ENCODE measurements at regions not wholly inside any gene's neighbourhood (a gene's known extent, or its start where the extent isn't known, plus 50 kb on each side); places are given as distances from the start of the nearest gene placed in this dataset.
"Not testable (repeated sequence)": the region's sequence is repeated elsewhere in the genome, so short reads cannot be mapped to it uniquely, and the experiment has no call there.

DNA sequence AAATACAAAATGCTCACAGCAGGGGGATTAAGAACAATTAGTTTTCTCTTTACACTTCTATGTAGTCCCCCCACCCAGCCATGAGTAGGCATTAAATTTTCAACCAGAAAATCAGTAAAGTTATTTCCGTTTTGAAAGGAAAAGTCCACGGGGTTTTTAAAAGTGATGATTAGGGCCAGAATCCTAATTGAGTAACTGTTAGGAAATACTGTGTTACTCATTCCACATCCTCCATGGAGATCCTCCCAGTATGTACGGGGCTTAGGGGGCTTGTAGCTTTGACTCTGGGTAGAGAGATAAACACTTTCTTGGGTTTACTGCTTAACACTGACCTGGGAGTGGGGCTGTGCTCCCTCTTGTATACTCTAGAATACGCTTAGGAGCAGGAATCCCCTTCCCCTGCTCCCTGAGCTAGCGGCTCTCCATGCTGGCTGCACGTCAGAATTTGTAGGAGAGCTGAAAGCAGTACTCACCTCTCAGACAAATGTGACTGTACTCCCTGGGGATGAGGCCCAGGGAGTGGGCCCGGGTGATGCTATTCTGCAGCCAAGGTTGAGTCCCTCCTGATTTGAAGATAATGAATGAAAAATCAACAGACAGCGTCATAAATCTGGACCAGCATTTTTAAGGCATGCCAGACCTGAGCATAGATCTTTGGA is 100.5 kb downstream of the SLC4A3 start:
- DNase-seq: no peak

DNA sequence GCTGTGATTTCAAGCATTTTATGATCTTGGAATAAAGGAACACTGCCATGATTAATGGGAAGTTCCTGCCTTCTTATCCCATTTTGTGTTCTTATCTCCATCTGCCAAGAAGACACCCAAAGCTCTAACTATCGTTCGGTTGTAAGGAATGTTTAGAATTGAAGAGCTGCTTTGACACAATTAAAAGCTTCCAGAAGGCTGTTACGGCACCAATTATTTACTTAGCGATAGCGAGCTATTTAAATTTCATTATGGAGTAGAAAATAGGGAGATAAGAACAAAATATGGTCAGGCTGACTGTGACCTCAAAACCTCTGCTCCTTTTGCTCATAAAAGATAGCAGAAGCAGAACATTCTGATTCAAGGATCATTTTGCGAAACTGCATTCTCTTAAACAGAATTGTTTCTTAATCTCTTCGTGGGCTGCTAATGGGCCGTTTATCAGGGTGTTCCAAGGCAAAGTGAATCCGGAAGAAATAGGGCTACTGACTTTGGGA is 101.6 kb downstream of the SLC4A3 start:
- no peak for DNase-seq

DNA sequence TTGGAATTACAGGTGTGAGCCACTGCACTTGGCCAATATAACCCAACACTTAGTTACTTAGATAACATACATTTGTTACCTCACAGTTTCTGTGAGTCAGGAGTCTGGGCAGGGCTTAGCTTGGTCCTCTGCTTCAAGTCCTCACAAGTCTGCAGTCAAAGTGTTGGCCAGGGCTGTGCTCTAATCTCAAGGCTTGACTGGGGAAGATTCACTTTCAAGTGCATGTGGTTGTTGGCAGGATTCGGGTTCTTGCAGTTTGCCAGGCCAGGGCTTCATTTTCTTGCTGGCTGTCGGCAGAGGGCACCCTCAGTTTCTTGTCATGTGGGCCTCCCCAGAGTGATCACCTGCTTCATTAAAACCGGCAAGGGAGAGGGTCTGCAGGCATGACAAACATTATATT is 103.7 kb downstream of the SLC4A3 start:
- no peak for DNase-seq

DNA sequence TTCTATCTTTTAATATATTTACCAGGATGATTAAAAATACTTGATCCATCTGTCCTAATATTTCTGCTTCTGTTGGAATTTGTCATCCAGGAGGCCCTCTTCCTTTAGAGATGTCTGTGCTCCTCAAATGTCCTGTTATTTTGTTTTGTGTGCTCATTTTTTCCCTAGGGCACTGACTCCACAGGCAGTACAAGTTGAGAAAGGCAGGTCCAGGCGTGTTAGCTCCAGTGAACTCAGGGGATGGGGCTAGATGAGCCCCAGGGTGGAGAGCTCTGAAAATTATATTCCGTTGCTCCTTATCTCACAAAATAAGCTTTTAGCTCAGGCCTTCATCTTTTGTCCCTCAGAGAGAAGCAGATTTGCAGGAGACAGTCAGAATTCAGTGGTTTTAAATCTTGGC is 105.7 kb downstream of the SLC4A3 start:
- no peak for DNase-seq

DNA sequence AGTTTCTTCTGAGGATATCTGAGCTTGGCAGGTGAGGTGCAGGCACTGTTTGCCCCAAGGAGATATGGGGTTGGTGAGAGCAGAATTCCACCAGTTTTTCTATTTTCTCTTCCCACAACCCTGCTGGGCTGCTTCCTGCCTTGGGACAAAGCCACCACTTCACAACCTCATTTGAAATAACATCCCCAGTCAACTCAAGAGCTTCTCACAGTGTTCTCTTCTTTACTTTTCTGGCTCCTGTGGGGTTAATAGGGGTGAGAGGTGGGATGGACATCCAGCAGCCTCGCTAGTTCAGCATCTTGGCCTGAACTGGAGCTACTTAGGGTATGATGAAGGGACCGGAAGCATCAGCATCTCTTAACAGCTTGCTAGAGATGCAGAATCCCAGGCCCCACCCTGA is 106.3 kb downstream of the SLC4A3 start:
- DNase-seq: no peak

DNA sequence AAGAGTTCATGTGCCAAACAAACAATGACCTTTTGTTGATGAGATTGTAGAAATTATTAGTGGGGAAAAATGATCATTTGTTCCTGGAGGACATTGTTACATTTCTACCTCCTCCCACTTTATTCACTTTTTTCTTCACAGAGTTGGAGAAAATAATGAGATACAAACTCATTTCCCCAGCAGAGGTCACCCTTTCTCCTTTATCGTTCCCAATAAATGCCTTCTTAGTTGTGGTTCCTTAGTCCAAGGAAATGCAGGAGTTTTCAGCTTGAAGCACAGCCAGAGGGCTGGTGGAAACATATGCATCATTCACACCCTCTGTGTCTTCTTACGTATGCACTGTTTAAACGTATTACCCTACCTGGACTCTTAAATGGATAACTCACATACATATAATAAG is 108.8 kb downstream of the SLC4A3 start:
- DNase-seq: peak; percentile 78

DNA sequence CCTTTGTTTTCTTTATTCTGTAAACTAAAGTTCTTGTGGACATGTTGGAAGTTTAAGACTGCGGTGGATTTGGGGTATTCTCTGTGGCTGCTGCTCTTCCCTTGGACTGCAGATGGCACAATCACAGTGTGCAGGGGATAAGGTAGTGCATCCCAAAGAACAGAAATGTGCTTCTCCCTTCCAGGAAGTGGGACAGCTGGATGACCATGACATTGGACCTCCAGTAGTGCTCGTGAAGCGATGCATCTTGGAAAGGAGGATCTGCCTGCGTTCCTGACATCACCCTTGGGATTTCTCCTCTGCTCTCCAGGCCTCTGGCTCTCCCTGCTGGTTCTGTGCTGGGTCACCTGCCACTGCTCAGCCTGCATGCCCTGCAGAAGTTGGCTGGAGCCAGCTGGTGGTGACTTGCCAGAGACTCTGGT is 109.9 kb downstream of the SLC4A3 start:
- DNase-seq: peak; percentile 38

DNA sequence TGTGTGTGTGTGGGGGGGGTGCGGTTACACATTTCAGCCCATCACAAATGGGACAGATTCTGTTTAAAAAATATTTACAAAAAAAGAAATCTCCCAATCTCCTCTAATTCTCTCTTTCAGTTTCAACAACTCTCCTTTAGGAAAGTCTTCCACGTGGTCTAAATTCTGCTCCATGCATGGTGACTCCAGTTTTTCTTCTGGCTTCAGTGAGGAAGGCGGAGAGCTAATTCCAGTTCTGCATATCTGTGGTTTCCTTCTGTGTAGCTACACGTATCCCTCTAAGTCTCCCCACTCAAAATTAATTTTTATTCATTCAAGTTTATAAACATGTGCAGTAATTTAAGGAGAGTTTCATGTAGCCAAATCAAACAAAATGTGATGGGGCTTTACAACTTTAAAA is 111.6 kb downstream of the SLC4A3 start:
- DNase-seq: no peak

DNA sequence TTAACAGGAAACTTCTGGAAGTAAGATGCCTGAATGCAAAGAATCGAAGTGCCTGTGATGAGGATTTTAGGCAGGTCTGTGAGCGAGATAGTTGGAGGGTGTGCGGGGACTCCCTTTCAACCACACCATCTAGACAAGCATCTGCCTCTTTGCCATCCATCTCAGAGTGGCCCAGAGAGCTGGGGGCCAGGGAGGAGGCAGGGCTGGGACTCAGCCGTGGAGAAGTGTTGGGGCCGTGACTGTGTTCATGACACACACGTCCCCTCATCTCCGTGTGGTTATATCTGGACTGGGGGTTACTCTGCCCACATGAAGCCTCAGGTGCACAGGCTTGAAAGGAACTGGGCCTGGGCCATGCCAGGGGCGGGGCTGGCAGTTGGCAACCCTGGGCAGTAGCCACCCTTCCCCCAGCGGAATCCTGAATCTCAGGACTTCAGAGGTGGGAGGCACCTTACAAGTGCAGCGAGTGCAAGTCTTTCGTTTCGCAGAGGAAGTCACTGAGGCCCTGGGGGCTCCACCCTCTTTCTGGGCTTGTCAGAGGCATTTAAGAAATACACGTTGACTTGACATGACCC is 112.5 kb downstream of the SLC4A3 start:
- no peak for DNase-seq

DNA sequence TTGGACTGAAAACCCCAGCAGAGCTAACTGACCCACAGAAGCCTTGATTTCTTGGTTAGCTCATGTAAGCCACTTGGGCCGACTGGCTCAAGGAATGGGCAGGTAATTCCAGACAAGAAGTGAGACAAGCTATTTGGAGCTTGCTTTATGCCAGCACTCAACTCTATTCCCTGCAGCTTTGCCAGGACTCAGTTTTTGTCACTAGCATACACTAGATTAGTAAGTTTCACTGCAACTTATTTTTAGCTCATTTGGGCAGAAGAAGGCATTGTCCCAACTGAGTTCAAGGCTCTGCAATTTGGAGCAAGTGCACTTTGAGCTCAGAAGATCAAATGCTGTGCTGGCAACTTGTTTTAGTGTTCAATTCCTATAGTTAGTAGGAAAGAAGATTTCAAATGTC is 116.1 kb downstream of the SLC4A3 start:
- no peak for DNase-seq

DNA sequence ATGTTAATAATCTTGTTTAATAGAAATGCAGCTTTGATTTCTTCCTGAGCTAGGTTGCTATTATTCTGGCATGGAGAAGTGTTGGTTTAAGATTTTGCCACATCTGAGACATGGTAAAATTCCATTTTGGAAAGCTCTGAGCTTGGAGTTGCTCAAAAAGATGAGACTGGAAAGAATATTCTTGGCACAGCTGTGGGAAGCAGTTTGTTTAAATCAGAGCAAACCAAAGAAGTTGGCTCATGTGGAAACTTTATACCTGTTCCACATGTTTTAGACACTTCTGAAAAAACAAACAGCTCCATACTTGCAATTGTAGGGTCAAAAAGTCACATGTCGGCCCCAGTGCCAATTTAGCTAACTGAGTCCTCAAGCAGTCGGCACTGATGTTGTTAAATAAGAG is 116.6 kb downstream of the SLC4A3 start:
- no peak for DNase-seq

DNA sequence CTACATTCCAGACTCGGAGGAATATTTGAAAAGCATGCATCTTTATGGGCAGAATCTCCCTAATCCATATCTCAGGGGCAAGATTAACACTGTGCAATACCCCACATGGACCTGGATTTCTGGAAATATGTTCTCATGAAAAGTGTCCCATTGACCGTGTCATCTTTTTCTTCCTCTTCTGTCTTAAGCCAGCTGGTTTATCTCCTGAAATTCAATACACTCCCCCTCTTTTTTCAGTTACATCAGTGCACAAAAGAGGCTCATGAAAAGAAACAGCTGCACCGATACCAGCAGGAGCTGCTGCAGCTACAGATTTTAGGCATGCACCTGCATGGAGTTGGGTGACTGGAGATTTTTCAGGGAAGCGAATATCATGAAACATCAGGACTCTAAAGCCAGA is 117.2 kb downstream of the SLC4A3 start:
- no peak for DNase-seq

DNA sequence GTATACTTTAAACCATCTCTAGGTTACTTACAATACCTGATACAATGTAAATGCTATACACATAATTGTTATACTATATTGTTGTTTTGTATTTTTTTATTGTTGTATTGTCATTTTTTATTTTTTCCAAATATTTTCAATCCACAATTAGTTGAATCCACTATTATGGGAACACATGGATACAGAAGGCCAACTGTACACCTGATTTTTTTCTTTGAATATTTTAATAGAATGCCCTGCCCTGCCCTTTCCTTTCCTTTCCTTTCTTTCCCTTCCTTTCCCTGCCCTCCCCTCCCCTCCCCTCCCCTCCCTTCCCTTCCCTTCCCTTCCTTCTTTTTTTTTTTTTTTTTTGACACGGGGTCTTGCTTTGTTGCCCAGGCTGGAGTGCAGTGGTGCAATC is 120.2 kb downstream of the SLC4A3 start:
- no peak for DNase-seq

DNA sequence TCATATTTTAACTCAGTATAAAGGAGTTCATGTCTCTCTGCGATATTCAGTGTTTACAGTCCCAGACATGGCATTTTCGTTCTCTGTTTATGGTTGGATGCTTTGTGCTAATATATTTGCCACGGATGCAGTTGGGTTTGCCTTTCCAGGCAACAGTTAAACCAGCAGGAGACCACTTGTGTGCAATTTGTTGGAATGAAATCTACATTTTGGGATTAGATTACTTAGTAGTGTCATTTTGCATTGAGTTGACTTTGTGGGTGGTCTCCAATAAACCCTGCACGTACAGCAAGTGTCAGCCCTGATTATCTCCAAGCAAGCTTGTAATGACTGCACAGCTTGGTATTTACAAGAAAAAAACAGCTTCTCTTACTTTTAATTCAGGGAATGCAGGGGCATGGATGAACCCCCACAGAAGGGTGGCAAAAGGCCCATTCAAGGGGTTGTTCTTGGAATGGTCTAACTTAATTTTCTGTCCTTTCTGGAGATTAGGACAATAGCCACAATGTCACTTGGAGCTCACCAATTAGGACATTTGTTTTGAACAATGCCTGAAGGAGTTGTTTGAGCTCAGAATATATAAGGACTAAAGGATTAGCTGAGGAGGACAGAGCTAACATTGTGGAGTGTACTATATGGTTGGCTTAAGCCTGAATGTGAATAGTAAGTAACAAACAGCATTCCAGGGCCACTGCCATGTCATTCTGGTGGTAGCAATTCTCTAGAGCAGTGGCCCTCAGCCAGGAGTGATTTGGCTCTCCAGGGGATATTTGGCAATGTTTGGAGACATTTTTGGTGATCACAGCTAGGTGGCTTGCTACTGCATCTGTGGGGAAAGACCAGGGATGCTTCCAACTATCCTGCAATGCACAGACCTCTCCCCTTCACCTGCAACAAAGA is 121.5 kb downstream of the SLC4A3 start:
- DNase-seq: no peak

DNA sequence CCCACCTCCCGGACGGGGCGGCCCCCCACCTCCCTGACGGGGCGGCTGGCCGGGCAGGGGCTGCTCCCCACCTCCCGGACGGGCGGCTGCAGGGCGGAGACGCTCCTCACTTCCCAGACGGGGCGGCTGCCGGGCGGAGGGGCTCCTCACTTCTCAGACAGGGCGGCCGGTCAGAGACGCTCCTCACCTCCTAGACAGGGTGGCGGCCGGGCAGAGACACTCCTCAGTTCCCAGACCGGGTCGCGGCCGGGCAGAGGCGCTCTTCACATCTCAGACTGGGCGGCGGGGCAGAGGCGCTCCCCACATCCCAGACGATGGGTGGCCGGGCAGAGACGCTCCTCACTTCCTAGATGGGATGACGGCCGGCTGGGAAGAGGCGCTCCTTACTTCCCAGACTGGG is 123.7 kb downstream of the SLC4A3 start:
- DNase-seq: not testable (repeated sequence)

DNA sequence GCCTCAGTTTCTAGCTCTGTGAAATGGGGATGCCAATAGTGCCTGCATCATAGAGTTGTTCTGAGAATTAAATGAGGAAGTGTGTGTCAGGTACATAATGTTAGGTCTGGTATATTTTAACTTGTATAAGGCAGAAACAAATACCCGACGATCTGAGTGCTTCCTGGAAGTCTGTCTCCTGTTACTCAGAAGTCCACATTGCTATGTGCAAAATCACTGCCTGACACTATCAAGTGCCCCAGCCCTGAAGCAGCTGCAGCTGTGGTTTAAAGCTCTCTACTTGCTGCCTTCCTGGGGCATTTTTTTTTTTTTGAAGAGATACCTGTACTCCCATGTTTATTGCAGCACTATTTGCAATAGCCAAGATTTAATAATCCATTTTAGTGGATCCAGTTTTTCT is 125.3 kb downstream of the SLC4A3 start:
- DNase-seq: no peak

DNA sequence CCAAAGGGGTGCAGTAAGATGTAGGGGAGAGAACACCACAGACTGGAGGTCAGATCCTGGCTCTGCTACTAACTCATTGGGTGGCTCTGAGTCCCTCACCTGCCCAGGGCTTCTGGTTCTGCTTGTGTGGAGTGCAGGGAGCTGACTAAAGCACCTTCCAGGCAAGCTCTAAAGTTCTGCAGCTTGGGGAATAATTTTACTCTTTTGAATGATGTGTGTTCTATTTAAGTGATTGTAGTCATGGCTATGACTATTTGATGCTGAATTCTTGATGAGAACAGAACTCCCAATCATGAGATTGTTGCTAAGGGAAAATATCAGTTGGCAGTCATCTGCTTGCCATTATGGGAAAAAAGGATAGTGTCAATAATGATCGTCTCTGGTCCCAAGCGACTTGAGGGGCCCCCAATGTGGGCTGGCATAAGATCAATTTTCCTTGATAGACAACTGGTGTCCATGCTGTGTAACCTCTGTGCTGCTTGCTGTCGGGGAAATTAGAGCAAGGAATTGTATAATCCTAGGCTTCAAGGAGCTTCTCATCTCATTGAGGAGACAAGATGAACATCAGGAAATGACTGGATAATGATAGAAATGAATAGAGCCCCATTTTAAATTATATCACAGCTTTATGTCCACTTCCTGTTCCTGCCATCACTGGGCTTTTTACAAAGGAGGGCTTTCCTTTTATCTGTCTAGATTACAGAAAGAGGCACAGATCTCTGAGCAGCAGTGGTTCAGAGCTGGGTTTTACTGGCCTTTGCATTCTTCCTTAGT is 131.7 kb downstream of the SLC4A3 start:
- no peak for DNase-seq

DNA sequence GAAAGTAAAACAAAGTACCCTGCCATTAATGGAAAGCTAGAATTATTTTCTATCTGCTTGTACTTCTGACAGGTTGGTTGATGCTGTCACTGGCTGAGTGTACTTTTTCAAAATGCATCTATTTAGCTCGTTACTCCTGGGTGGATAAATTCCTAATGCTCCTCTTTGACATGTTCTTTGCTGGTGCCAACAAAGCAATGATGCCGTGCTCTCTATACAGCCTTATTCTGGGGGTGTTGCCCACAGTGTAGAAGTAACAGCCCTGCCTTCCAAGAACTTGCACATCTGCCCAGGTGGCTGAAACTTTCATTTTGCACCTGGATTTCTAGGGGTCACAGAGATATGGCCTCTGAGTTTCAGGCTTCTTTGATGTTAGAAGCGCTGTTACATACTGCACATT is 132.4 kb downstream of the SLC4A3 start:
- DNase-seq: no peak

DNA sequence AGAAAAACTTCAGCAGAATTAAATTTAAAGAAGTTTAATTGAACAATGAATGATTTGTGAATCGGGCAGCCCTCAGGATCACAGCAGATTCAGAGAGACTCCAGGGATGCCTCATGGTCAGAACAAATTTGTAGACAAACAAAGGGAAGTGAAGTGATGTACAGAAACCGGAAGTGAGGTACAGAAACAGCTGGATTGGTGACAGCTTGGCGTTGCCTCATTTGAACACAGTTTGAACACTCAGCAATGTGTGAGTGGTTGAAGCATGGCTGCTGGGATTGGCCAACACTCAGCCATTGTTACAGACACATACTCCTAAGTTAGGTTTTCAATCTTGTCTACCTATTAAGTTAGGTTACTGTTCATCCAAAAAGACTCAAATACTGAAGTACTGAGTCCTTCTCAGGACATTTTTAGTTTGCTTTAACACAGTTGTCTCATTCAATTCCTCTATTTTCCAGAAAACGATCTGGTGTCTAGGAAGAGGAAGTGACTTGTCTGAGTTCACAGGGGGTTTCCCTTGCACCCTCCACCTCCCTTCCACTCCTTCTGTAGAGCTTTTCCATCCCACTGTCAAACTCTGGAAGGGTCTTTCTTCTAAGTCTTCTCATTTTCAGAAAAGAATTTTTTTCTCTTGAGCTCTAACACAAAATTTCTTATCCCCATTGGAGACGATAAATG is 137.9 kb downstream of the SLC4A3 start:
- no peak for DNase-seq

DNA sequence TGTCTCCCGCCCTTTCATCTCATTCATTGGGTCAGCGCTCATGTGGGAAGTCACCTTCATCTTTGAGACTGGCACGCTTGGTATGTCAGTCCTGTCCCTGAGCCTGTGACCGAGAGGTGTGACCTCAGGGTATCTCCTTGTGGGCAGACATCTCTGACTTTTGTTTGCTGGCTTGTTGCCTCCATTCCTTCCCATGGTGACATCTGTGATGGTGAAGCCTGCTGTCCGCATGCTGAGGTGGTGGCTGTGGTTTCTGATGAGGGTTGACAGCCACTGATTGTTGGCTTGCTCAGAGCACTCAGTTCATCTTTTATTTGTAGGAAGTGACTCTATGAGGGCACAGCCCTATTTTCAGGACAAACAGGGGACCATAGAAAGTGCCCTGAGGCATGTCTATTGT is 139.2 kb downstream of the SLC4A3 start:
- no peak for DNase-seq

DNA sequence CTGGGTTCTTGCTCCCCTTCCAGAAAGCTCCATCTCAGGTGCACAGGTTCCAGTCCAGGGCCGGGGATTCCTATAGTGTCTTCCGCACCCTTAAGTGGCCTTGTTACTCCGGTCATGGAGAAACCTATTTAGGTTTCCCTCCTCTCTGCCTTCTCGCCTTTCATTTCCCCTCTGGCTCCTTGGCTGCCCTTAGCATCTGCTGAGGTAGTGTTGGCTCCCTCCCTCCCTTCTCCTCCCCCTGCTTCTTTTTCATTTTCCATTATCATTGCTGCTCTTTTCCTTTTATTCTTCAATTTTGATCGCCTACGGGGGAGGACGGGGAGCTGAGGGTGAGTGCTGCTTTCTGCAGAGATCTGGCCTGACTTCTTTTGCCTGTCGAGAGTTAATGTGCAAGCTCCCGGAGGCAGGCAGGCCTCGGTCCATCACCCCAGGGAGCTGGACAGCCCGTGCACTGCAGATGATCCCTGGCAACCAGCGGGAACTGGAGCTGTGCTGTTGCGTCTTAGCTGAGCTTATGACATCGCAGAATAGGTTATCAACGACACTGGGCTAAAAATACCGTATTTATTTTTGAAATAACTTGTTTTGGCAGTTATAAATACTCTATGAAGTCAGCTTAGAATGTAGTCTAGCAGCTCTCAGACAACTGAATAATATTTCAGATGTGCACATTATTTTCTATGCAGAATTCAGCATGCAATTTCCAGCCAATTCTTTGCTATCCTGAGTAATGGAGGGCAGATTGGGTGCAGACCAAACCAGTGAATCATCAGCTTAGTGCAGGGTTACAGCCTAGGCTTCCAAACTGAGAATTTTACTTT is 141.9 kb downstream of the SLC4A3 start:
- DNase-seq: no peak
